ENCODE measurements at regions not wholly inside any gene's neighbourhood (a gene's known extent, or its start where the extent isn't known, plus 50 kb on each side); places are given as distances from the start of the nearest gene placed in this dataset.

DNA sequence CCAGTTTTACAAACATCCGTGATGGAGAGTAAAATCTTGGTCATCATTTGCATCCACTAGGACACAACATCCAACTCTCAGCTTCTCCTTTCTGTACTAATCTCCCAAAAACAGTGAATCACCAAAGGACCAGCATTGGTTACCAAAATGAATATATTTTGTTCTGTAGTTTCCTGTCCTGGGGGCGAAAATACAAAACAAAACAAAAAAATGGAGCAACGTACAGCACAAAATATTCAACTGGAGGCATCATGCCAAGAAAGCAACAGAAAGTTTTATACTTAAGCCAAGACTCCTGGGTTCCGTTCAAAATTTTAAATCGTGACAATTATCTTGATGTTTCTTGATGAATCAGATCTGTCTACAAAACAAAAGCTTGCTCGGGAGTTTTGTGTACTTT lies 126.6 kb upstream of the CCDC28A start:
- TF ChIP-seq FOXP2 (optimal IDR thresholded peaks at IDR 0.05; ENCODE audit: borderline replicate concordance, extremely low read depth, extremely low read length, insufficient read depth) (no peak), REST (IDR thresholded peaks at IDR 0.05; ENCODE audit: insufficient read depth in 1 of 2, low read depth in 2 of 2, low read length in 2 of 2) (no peak), POLR2AphosphoS5 (IDR thresholded peaks at IDR 0.05; ENCODE audit: low read depth, low read length) (no peak)

- TF ChIP-seq REST (IDR thresholded peaks at IDR 0.05; ENCODE audit: insufficient read depth in 1 of 2, low read depth in 2 of 2, low read length in 2 of 2) (no peak), FOXP2 (optimal IDR thresholded peaks at IDR 0.05; ENCODE audit: borderline replicate concordance, extremely low read depth, extremely low read length, insufficient read depth) (no peak), TAF1 (IDR thresholded peaks at IDR 0.05; ENCODE audit: borderline replicate concordance, insufficient read depth, low read length) (no peak), SIN3A (IDR thresholded peaks at IDR 0.05; ENCODE audit: borderline replicate concordance, insufficient read depth, low read length) (no peak), POLR2AphosphoS5 (IDR thresholded peaks at IDR 0.05; ENCODE audit: low read depth, low read length) (no peak)
These were observed 125.4 kb upstream of the CCDC28A start for GRCh38 chr6:138648127-138648526.

DNA sequence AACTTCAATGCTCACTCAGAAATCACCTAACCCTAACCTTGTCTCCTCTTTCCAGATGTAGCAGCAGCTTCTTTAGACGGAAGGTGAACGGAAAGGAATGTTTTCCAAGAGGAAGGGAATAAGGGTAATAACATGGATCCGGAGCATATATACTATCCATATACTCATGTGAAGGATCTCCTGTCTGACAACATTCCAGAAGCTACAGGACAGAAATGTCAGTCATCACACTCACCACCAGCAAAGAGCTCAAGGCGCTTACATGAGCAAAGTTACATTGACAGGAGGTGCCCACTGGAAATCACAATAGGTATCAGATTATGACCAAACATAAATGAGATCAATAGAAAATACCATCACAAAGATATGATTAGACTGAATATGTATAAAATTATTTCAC lies 122.1 kb upstream of the CCDC28A start:
- TF ChIP-seq FOXP2 (optimal IDR thresholded peaks at IDR 0.05; ENCODE audit: borderline replicate concordance, extremely low read depth, extremely low read length, insufficient read depth), result no peak
- no peak for TF ChIP-seq POLR2AphosphoS5 (IDR thresholded peaks at IDR 0.05; ENCODE audit: low read depth, low read length)
- no peak for TF ChIP-seq TAF1 (IDR thresholded peaks at IDR 0.05; ENCODE audit: borderline replicate concordance, insufficient read depth, low read length)
- no peak for TF ChIP-seq REST (IDR thresholded peaks at IDR 0.05; ENCODE audit: insufficient read depth in 1 of 2, low read depth in 2 of 2, low read length in 2 of 2)
- TF ChIP-seq SIN3A (IDR thresholded peaks at IDR 0.05; ENCODE audit: borderline replicate concordance, insufficient read depth, low read length), result no peak

DNA sequence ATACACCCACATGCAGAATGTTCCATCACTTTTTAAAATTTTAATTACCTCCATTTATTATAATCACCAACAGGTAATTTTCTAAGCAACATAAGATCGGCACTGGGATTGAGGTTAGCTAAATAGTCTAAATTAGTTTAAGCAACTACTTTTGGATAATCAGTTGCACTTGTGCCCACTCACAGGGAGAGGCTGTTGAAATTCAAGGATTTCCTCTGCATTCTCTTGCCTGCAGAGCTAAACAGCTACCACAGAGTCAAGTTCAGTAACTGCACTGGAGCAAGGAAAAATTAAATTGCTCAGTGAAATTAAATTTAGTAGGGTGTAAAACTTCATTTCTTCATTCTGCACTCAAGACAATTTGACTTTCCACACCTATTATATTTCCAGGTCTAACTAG lies 120.7 kb upstream of the CCDC28A start:
- TF ChIP-seq REST (IDR thresholded peaks at IDR 0.05; ENCODE audit: insufficient read depth in 1 of 2, low read depth in 2 of 2, low read length in 2 of 2) (no peak), POLR2AphosphoS5 (IDR thresholded peaks at IDR 0.05; ENCODE audit: low read depth, low read length) (no peak), SIN3A (IDR thresholded peaks at IDR 0.05; ENCODE audit: borderline replicate concordance, insufficient read depth, low read length) (no peak), FOXP2 (optimal IDR thresholded peaks at IDR 0.05; ENCODE audit: borderline replicate concordance, extremely low read depth, extremely low read length, insufficient read depth) (no peak), TAF1 (IDR thresholded peaks at IDR 0.05; ENCODE audit: borderline replicate concordance, insufficient read depth, low read length) (no peak)

GRCh38 chr6:138653435-138653834 lies 120.1 kb upstream of the CCDC28A start:
- no peak for TF ChIP-seq REST (IDR thresholded peaks at IDR 0.05; ENCODE audit: insufficient read depth in 1 of 2, low read depth in 2 of 2, low read length in 2 of 2)
- TF ChIP-seq POLR2AphosphoS5 (IDR thresholded peaks at IDR 0.05; ENCODE audit: low read depth, low read length), result no peak
- no peak for TF ChIP-seq FOXP2 (optimal IDR thresholded peaks at IDR 0.05; ENCODE audit: borderline replicate concordance, extremely low read depth, extremely low read length, insufficient read depth)
- no peak for TF ChIP-seq SIN3A (IDR thresholded peaks at IDR 0.05; ENCODE audit: borderline replicate concordance, insufficient read depth, low read length)
- no peak for TF ChIP-seq TAF1 (IDR thresholded peaks at IDR 0.05; ENCODE audit: borderline replicate concordance, insufficient read depth, low read length)

Data from PFSK-1 (cell line).